Stimulated activated memory B cell treated with anti-CD40 and anti-IgM and Interleukin-4, amounts not matched to agents 10 μg/mL and 1 μg/mL and 100 μg/mL, for 72 hours (primary cell): ENCODE measurements at regions not wholly inside any gene's neighbourhood (a gene's known extent, or its start where the extent isn't known, plus 50 kb on each side); places are given as distances from the start of the nearest gene placed in this dataset.

Experiments used
- ATAC-seq: fragments of 150-1000 bp; cut with Tn5 transposase; 2 replicates; pipeline ENCODE4 v1.10.0; 2021
- H3K27ac Mint-ChIP-seq: one replicate; pipeline ENCODE4 v1.8.0; 2022; ENCODE audit warnings: mild to moderate bottlenecking, mixed read lengths
- H3K27me3 Mint-ChIP-seq: one replicate; pipeline ENCODE4 v1.8.0; 2022; ENCODE audit warnings: mixed read lengths
- H3K36me3 Mint-ChIP-seq: one replicate; pipeline ENCODE4 v1.8.0; 2022; ENCODE audit warnings: mixed read lengths
- H3K4me1 Mint-ChIP-seq: one replicate; pipeline ENCODE4 v1.8.0; 2022; ENCODE audit warnings: mixed read lengths
- H3K4me3 Mint-ChIP-seq: one replicate; pipeline ENCODE4 v1.8.0; 2022; ENCODE audit warnings: mild to moderate bottlenecking, moderate library complexity, mixed read lengths
- H3K9me3 Mint-ChIP-seq: one replicate; pipeline ENCODE4 v1.8.0; 2022; ENCODE audit warnings: mixed read lengths

GRCh38 chr5:89279391-89280036 lies 396.5 kb upstream of the MEF2C start:
- H3K9me3 Mint-ChIP-seq = peaks cover 3% of the 10 kb centered on the region
- no peaks in the 10 kb centered on the region for H3K36me3 Mint-ChIP-seq
- no peak overlapping the region for H3K4me3 Mint-ChIP-seq
- no peak for ATAC-seq
- peaks cover 33% of the 10 kb centered on the region for H3K4me1 Mint-ChIP-seq
- no peak overlapping the region for H3K27ac Mint-ChIP-seq
- H3K27me3 Mint-ChIP-seq = peaks cover 7% of the 10 kb centered on the region

- H3K4me3 Mint-ChIP-seq = no peak overlapping the region
- H3K9me3 Mint-ChIP-seq = peaks cover 3% of the 10 kb centered on the region
- ATAC-seq = no peak
- no peaks in the 10 kb centered on the region for H3K36me3 Mint-ChIP-seq
- H3K27ac Mint-ChIP-seq = no peak overlapping the region
- H3K4me1 Mint-ChIP-seq = peaks cover 32% of the 10 kb centered on the region
- H3K27me3 Mint-ChIP-seq = peaks cover 7% of the 10 kb centered on the region
Observed at GRCh38 chr5:89277816-89278215, 394.8 kb upstream of the MEF2C start.

GRCh38 chr5:89276566-89277305 lies 393.8 kb upstream of the MEF2C start:
- Mint-ChIP-seq H3K27me3 (peaks cover 7% of the 10 kb centered on the region), H3K36me3 (no peaks in the 10 kb centered on the region), H3K9me3 (peaks cover 3% of the 10 kb centered on the region), H3K27ac (no peak overlapping the region), H3K4me1 (peaks cover 32% of the 10 kb centered on the region), H3K4me3 (no peak overlapping the region)
- no peak for ATAC-seq

- Mint-ChIP-seq H3K4me1 (peaks cover 35% of the 10 kb centered on the region), H3K4me3 (no peak overlapping the region), H3K9me3 (peaks cover 3% of the 10 kb centered on the region), H3K27ac (peak overlapping the region; percentile 50), H3K27me3 (peaks cover 7% of the 10 kb centered on the region), H3K36me3 (no peaks in the 10 kb centered on the region)
- ATAC-seq = no peak
Observed at GRCh38 chr5:89275066-89275855, 392.3 kb upstream of the MEF2C start.

GRCh38 chr5:89273289-89273688 lies 390.3 kb upstream of the MEF2C start:
- no peak overlapping the region for H3K4me3 Mint-ChIP-seq
- H3K27me3 Mint-ChIP-seq = peaks cover 3% of the 10 kb centered on the region
- peaks cover 49% of the 10 kb centered on the region for H3K4me1 Mint-ChIP-seq
- peaks cover 3% of the 10 kb centered on the region for H3K9me3 Mint-ChIP-seq
- H3K27ac Mint-ChIP-seq = no peak overlapping the region
- no peaks in the 10 kb centered on the region for H3K36me3 Mint-ChIP-seq
- no peak for ATAC-seq

GRCh38 chr5:89270901-89271300 lies 387.9 kb upstream of the MEF2C start:
- ATAC-seq = no peak
- Mint-ChIP-seq H3K9me3 (no peaks in the 10 kb centered on the region), H3K4me1 (peaks cover 67% of the 10 kb centered on the region), H3K36me3 (no peaks in the 10 kb centered on the region), H3K4me3 (no peak overlapping the region), H3K27ac (peak overlapping the region; percentile 71), H3K27me3 (no peaks in the 10 kb centered on the region)

- Mint-ChIP-seq H3K4me1 (peaks cover 64% of the 10 kb centered on the region), H3K36me3 (no peaks in the 10 kb centered on the region), H3K4me3 (no peak overlapping the region), H3K27ac (peak overlapping the region; percentile 71), H3K9me3 (no peaks in the 10 kb centered on the region), H3K27me3 (no peaks in the 10 kb centered on the region)
- ATAC-seq = no peak
Observed at GRCh38 chr5:89269721-89270120, 386.7 kb upstream of the MEF2C start.

GRCh38 chr5:89268460-89268859 lies 385.5 kb upstream of the MEF2C start:
- Mint-ChIP-seq H3K9me3 (no peaks in the 10 kb centered on the region), H3K36me3 (no peaks in the 10 kb centered on the region), H3K27ac (peak overlapping the region; percentile 79), H3K4me3 (peak overlapping the region; percentile 5), H3K4me1 (peaks cover 61% of the 10 kb centered on the region), H3K27me3 (no peaks in the 10 kb centered on the region)
- peak; percentile 49 for ATAC-seq

- no peaks in the 10 kb centered on the region for H3K36me3 Mint-ChIP-seq
- H3K27me3 Mint-ChIP-seq = no peaks in the 10 kb centered on the region
- H3K4me3 Mint-ChIP-seq = no peak overlapping the region
- peaks cover 61% of the 10 kb centered on the region for H3K4me1 Mint-ChIP-seq
- no peaks in the 10 kb centered on the region for H3K9me3 Mint-ChIP-seq
- H3K27ac Mint-ChIP-seq = peak overlapping the region; percentile 79
- ATAC-seq = peak; percentile 44
Observed at GRCh38 chr5:89267788-89268187, 384.8 kb upstream of the MEF2C start.

- no peaks in the 10 kb centered on the region for H3K27me3 Mint-ChIP-seq
- no peak overlapping the region for H3K27ac Mint-ChIP-seq
- no peak overlapping the region for H3K4me3 Mint-ChIP-seq
- ATAC-seq = no peak
- peaks cover 40% of the 10 kb centered on the region for H3K4me1 Mint-ChIP-seq
- H3K36me3 Mint-ChIP-seq = no peaks in the 10 kb centered on the region
- H3K9me3 Mint-ChIP-seq = no peaks in the 10 kb centered on the region
Observed at GRCh38 chr5:89265511-89266179, 382.7 kb upstream of the MEF2C start.

GRCh38 chr5:89263846-89264245 lies 380.9 kb upstream of the MEF2C start:
- no peak for ATAC-seq

GRCh38 chr5:89262030-89262429 lies 379.0 kb upstream of the MEF2C start:
- Mint-ChIP-seq H3K4me1 (peaks cover 13% of the 10 kb centered on the region), H3K27me3 (no peaks in the 10 kb centered on the region), H3K27ac (no peak overlapping the region), H3K4me3 (no peak overlapping the region), H3K9me3 (no peaks in the 10 kb centered on the region), H3K36me3 (no peaks in the 10 kb centered on the region)
- ATAC-seq = no peak

More at GRCh38 chr5:89263846-89264245, 380.9 kb upstream of the MEF2C start:
- Mint-ChIP-seq H3K4me1 (peaks cover 30% of the 10 kb centered on the region), H3K4me3 (no peak overlapping the region), H3K9me3 (no peaks in the 10 kb centered on the region), H3K27me3 (no peaks in the 10 kb centered on the region), H3K27ac (no peak overlapping the region), H3K36me3 (no peaks in the 10 kb centered on the region)

- Mint-ChIP-seq H3K9me3 (peaks cover 2% of the 10 kb centered on the region), H3K27me3 (no peaks in the 10 kb centered on the region), H3K4me1 (peaks cover 5% of the 10 kb centered on the region), H3K27ac (no peak overlapping the region), H3K36me3 (no peaks in the 10 kb centered on the region), H3K4me3 (no peak overlapping the region)
- ATAC-seq = no peak
Observed at GRCh38 chr5:89260254-89260653, 377.3 kb upstream of the MEF2C start.

GRCh38 chr5:89255845-89256463 lies 373.0 kb upstream of the MEF2C start:
- H3K4me1 Mint-ChIP-seq = peaks cover 5% of the 10 kb centered on the region
- peak; percentile 57 for ATAC-seq
- no peaks in the 10 kb centered on the region for H3K27me3 Mint-ChIP-seq
- no peak overlapping the region for H3K4me3 Mint-ChIP-seq
- no peaks in the 10 kb centered on the region for H3K36me3 Mint-ChIP-seq
- peaks cover 2% of the 10 kb centered on the region for H3K9me3 Mint-ChIP-seq
- H3K27ac Mint-ChIP-seq = no peak overlapping the region
